Astrocyte (in vitro differentiated cells and primary cell): ENCODE measurements at regions not wholly inside any gene's neighbourhood (a gene's known extent, or its start where the extent isn't known, plus 50 kb on each side); places are given as distances from the start of the nearest gene placed in this dataset.

Source experiments
- DNase-seq: peaks from one replicate; pipeline ENCODE4 v3.0.0-alpha.2; 2010; ENCODE audit warnings: low read depth
- FAIRE-seq: peaks from 2 replicates; lab custom pipeline; 2011; peaks lifted over from hg19 to GRCh38; lab: Jason Lieb, UNC
- H2AFZ ChIP-seq: 2 replicates; pipeline ENCODE4 v1.6.0; 2012; ENCODE audit warnings: low read depth, low read length, inconsistent platforms
- H3K27ac ChIP-seq: 2 replicates; pipeline ENCODE4 v1.5.1; 2011; ENCODE audit warnings: low read depth, low read length, inconsistent platforms
- H3K27me3 ChIP-seq: 2 replicates; pipeline ENCODE4 v1.6.0; 2011; ENCODE audit warnings: low read length, inconsistent platforms; ENCODE audit not compliant: insufficient read depth
- H3K36me3 ChIP-seq: 2 replicates; pipeline ENCODE4 v1.5.1; 2011; ENCODE audit warnings: low read length, inconsistent platforms; ENCODE audit not compliant: insufficient read depth
- H3K4me1 ChIP-seq: 2 replicates; pipeline ENCODE4 v1.5.1; 2011; ENCODE audit warnings: low read length, inconsistent platforms; ENCODE audit not compliant: insufficient read depth
- H3K4me2 ChIP-seq: 2 replicates; pipeline ENCODE4 v1.6.0; 2012; ENCODE audit warnings: low read length, inconsistent platforms
- H3K4me3 ChIP-seq: 2 replicates; pipeline ENCODE4 v1.5.1; 2011; ENCODE audit warnings: low read depth, mild to moderate bottlenecking, low read length, inconsistent platforms; ENCODE audit not compliant: insufficient read depth
- H3K79me2 ChIP-seq: 2 replicates; pipeline ENCODE4 v1.6.0; 2012; ENCODE audit warnings: mild to moderate bottlenecking, low read length, inconsistent platforms; ENCODE audit not compliant: insufficient read depth
- H3K9ac ChIP-seq: 2 replicates; pipeline ENCODE4 v1.6.0; 2012; ENCODE audit warnings: mild to moderate bottlenecking, low read length, inconsistent platforms
- H3K9me3 ChIP-seq: 2 replicates; pipeline ENCODE4 v1.5.1; 2012; ENCODE audit warnings: low read depth, mild to moderate bottlenecking, low read length, inconsistent platforms; ENCODE audit not compliant: insufficient read depth
- H4K20me1 ChIP-seq: 2 replicates; pipeline ENCODE4 v1.6.0; 2012; ENCODE audit warnings: low read length, inconsistent platforms; ENCODE audit not compliant: insufficient read depth
- H3K27ac Mint-ChIP-seq: one replicate; pipeline ENCODE4 v1.8.0; 2021; ENCODE audit warnings: mild to moderate bottlenecking, mixed read lengths; ENCODE audit not compliant: unreplicated experiment
- H3K27me3 Mint-ChIP-seq: one replicate; pipeline ENCODE4 v1.8.0; 2021; ENCODE audit warnings: low read depth, mixed read lengths; ENCODE audit not compliant: unreplicated experiment
- H3K36me3 Mint-ChIP-seq: one replicate; pipeline ENCODE4 v1.8.0; 2021; ENCODE audit warnings: low read depth, mixed read lengths; ENCODE audit not compliant: unreplicated experiment
- H3K4me1 Mint-ChIP-seq: one replicate; pipeline ENCODE4 v1.8.0; 2021; ENCODE audit warnings: low read depth, mixed read lengths; ENCODE audit not compliant: unreplicated experiment
- H3K4me3 Mint-ChIP-seq: one replicate; pipeline ENCODE4 v1.8.0; 2021; ENCODE audit warnings: mild to moderate bottlenecking, moderate library complexity, mixed read lengths; ENCODE audit not compliant: unreplicated experiment
- H3K9me3 Mint-ChIP-seq: one replicate; pipeline ENCODE4 v1.8.0; 2021; ENCODE audit warnings: mild to moderate bottlenecking, mixed read lengths; ENCODE audit not compliant: unreplicated experiment
- CTCF ChIP-seq: IDR thresholded peaks from 2 replicates; pipeline ENCODE4 v1.5.1; 2011; ENCODE audit warnings: low read depth, mild to moderate bottlenecking, inconsistent platforms, low read length, moderate library complexity; ENCODE audit not compliant: insufficient read depth
- EZH2 ChIP-seq: IDR thresholded peaks from 2 replicates; pipeline ENCODE4 v1.6.1; 2012; ENCODE audit warnings: mild to moderate bottlenecking, low read length, inconsistent platforms; ENCODE audit not compliant: insufficient read depth

GRCh38 chr9:33718987-33719386 is 76.4 kb upstream of the PRSS3 start:
- Histone ChIP-seq H3K79me2 (no peaks in the 10 kb centered on the region), H3K4me2 (no peak overlapping the region), H3K4me3 (no peak overlapping the region), H2AFZ (no peak overlapping the region), H4K20me1 (no peaks in the 10 kb centered on the region), H3K27ac (no peak overlapping the region), H3K9me3 (no peaks in the 10 kb centered on the region), H3K27me3 (peaks cover 20% of the 10 kb centered on the region), H3K4me1 (no peaks in the 10 kb centered on the region), H3K36me3 (no peaks in the 10 kb centered on the region), H3K9ac (no peak overlapping the region)
- TF ChIP-seq EZH2 (no peak), CTCF (no peak)
- FAIRE-seq (no peak), DNase-seq (no peak)
- no peak overlapping the region for H3K27ac Mint-ChIP-seq
- peaks cover 2% of the 10 kb centered on the region for H3K4me1 Mint-ChIP-seq
- H3K9me3 Mint-ChIP-seq, result no peaks in the 10 kb centered on the region
- H3K27me3 Mint-ChIP-seq, result peaks cover 22% of the 10 kb centered on the region
- H3K4me3 Mint-ChIP-seq, result no peak overlapping the region
- H3K36me3 Mint-ChIP-seq, result no peaks in the 10 kb centered on the region

- no peak overlapping the region for H3K4me3 Mint-ChIP-seq
- no peaks in the 10 kb centered on the region for H3K36me3 Mint-ChIP-seq
- peak; percentile 26 for TF ChIP-seq CTCF
- no peak for TF ChIP-seq EZH2
- Histone ChIP-seq H3K9ac (no peak overlapping the region), H3K27ac (no peak overlapping the region), H3K4me1 (no peaks in the 10 kb centered on the region), H3K79me2 (no peaks in the 10 kb centered on the region), H3K4me2 (peak overlapping the region; percentile 10), H3K36me3 (no peaks in the 10 kb centered on the region), H2AFZ (no peak overlapping the region), H3K27me3 (peaks cover 19% of the 10 kb centered on the region), H3K4me3 (no peak overlapping the region), H3K9me3 (no peaks in the 10 kb centered on the region), H4K20me1 (no peaks in the 10 kb centered on the region)
- DNase-seq, result no peak
- peaks cover 2% of the 10 kb centered on the region for H3K4me1 Mint-ChIP-seq
- no peak for FAIRE-seq
- H3K27me3 Mint-ChIP-seq, result peaks cover 22% of the 10 kb centered on the region
- H3K9me3 Mint-ChIP-seq, result no peaks in the 10 kb centered on the region
- H3K27ac Mint-ChIP-seq, result no peak overlapping the region
These were observed 75.6 kb upstream of the PRSS3 start for GRCh38 chr9:33719581-33720374.
